Ascending aorta (tissue), 2 donors: ENCODE measurements at regions not wholly inside any gene's neighbourhood (a gene's known extent, or its start where the extent isn't known, plus 50 kb on each side); places are given as distances from the start of the nearest gene placed in this dataset.
A peak's percentile ranks its signal among the peaks of the same experiment; 100 is the strongest.

Source experiments
- DNase-seq, 2 donors: peaks; one replicate each; pipeline ENCODE4 v3.0.0-alpha.2; 2019; ENCODE audit warnings: low spot score in 2 of 2
- H3K27ac ChIP-seq, 2 donors: fragments of 200-600 bp; sonication (generic); one replicate each; pipeline ENCODE4 v1.5.1; 2016 to 2017; ENCODE audit warnings: mild to moderate bottlenecking in 1 of 2
- H3K27me3 ChIP-seq: fragments of 200-600 bp; sonication (generic); one replicate; pipeline ENCODE4 v1.5.1; 2017
- H3K36me3 ChIP-seq, 2 donors: fragments of 200-600 bp; sonication (generic); one replicate each; pipeline ENCODE4 v1.5.1; 2016
- H3K4me1 ChIP-seq, 2 donors: fragments of 200-600 bp; sonication (generic); one replicate each; pipeline ENCODE4 v1.5.1; 2016 to 2017; ENCODE audit warnings: mild to moderate bottlenecking in 1 of 2
- H3K4me3 ChIP-seq, 2 donors: fragments of 200-600 bp; sonication (generic); one replicate each; pipeline ENCODE4 v1.5.1; 2016 to 2017; ENCODE audit warnings: mild to moderate bottlenecking in 1 of 2
- H3K9me3 ChIP-seq, 2 donors: fragments of 200-600 bp; sonication (generic); one replicate each; pipeline ENCODE4 v1.5.1; 2016
- intact Hi-C: fragments of 100-400 bp; cut with DNase I; formaldehyde crosslinking; loops from one replicate; pipeline ENCODE4 v1.15.1; 2023
- TF ChIP-seq, protein P1 (sequence below), 3 experiments: fragments of 200-600 bp in 2 of 3; fragments of 450-650 bp in 1 of 3; sonication (generic) in 2 of 3; IDR thresholded peaks; one replicate each; pipeline ENCODE4 v1.5.1; 2016 to 2019; ENCODE audit warnings: antibody characterized with exemption in 3 of 3, mild to moderate bottlenecking in 1 of 3, moderate library complexity in 1 of 3

DNA sequence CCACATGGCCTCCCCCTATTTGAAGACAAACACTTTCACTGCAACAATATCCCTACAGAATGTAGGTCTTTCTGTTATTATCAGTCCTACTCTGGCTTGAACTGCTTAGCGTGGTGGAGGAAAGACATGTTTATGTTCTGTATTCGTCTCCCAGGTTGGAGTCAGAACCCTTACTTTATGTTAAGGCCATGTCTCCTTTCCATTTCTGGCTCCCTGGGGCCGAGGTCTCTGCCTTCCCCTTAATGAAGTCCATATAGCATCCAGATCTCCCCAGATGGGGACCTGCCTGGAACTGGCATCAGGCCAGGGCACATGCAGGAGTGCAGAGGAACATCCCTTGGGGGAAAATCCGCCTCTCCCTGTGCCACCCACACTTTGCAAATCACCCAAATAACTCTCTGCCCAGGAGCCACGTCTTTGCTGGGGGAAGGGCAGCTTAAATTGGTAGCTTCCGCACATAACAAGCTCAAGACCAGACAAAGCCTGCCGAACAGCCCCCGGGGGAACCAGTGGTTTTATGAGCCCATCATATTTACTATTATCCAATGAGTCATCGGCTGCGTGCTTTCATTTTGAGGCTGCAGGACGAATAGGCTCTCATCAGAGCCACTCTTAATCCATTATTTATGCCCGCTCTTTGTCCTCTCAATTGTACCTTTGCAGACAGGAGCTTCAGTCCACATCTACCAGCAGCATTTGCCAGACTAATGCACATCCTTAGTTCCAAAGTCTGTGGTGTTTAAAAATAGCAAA is 237.0 kb downstream of the UACA start:
- Histone ChIP-seq H3K4me1 (no peaks in the 10 kb centered on the region), H3K27ac (no peak overlapping the region), H3K27me3 (no peaks in the 10 kb centered on the region), H3K4me3 (no peak overlapping the region), H3K9me3 (no peaks in the 10 kb centered on the region), H3K36me3 (no peaks in the 10 kb centered on the region)
- intact Hi-C loops = no loop called here
- TF ChIP-seq, protein P1, sequence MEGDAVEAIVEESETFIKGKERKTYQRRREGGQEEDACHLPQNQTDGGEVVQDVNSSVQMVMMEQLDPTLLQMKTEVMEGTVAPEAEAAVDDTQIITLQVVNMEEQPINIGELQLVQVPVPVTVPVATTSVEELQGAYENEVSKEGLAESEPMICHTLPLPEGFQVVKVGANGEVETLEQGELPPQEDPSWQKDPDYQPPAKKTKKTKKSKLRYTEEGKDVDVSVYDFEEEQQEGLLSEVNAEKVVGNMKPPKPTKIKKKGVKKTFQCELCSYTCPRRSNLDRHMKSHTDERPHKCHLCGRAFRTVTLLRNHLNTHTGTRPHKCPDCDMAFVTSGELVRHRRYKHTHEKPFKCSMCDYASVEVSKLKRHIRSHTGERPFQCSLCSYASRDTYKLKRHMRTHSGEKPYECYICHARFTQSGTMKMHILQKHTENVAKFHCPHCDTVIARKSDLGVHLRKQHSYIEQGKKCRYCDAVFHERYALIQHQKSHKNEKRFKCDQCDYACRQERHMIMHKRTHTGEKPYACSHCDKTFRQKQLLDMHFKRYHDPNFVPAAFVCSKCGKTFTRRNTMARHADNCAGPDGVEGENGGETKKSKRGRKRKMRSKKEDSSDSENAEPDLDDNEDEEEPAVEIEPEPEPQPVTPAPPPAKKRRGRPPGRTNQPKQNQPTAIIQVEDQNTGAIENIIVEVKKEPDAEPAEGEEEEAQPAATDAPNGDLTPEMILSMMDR (IDR thresholded peaks at IDR 0.05) = no peak
- peak in 1 of 2 donors; percentile 57 for DNase-seq

DNA sequence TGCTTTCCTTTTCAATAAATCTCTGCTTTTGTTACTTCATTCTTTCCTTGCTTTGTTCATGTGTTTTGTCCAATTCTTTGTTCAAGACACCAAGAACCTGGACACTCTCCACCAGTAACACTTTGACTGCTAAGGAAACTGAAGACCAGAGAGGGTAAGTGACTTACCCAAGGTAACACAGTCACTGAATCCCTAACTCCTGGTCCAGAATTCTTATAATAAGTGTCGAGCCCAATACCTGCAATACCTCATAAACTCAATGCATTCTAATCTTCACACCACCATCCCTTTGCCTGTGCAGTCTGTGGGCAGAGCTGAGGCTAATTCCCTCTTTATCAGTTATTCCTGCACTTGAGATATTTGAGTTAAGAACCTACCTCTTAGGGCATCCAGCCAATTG is 237.8 kb downstream of the UACA start:
- Histone ChIP-seq H3K27ac (no peak overlapping the region), H3K36me3 (no peaks in the 10 kb centered on the region), H3K4me3 (no peak overlapping the region), H3K4me1 (no peaks in the 10 kb centered on the region), H3K9me3 (no peaks in the 10 kb centered on the region), H3K27me3 (no peaks in the 10 kb centered on the region)
- TF ChIP-seq, protein P1 (IDR thresholded peaks at IDR 0.05) = no peak
- no peak for DNase-seq
- intact Hi-C loops = no loop called here

DNA sequence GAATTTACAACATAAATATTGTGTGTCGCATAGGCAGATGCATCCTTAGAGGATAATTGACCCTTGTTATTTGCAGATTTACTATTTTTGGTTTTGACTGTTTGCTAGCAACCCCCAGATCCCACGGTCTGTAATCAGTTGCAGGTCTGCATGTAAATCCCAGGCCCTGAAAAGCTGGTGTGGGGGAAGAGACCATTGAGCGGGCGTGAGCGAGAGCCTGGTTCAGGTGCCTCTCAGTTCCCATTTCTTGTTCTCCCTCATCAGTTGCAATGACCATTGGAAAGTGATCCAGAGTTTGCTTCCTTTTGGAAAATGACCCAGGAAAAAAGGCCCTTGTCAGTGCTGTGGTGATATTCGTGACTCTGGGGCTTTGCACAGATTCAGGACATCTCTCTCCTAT is 238.9 kb downstream of the UACA start:
- TF ChIP-seq, protein P1 (IDR thresholded peaks at IDR 0.05) = no peak
- Histone ChIP-seq H3K4me1 (no peaks in the 10 kb centered on the region), H3K27me3 (no peaks in the 10 kb centered on the region), H3K9me3 (no peaks in the 10 kb centered on the region), H3K36me3 (no peaks in the 10 kb centered on the region), H3K4me3 (no peak overlapping the region), H3K27ac (no peak overlapping the region)
- DNase-seq = peak in 1 of 2 donors; percentile 18
- intact Hi-C loops = no loop called here

DNA sequence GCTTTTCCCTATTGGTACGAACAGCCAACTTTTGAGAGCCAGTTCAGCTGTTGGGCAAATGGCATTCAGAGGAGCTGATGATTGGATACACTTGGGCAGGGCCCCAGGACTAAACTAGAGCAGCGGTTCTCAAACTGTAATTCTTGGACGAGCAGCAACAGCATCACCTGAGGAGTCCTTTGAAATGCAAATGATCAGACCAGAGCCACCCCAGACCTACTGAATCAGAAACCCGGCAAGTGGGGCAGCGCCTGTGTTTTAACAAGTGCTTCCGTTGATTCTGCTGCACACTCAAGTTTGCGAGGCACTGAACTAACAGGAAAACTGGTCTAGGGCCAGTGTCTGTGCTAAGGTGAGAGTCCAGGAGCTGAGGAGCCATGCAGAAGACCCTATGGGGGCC is 239.7 kb downstream of the UACA start:
- TF ChIP-seq, protein P1 (IDR thresholded peaks at IDR 0.05) = no peak
- Histone ChIP-seq H3K9me3 (no peaks in the 10 kb centered on the region), H3K27ac (no peak overlapping the region), H3K4me1 (no peaks in the 10 kb centered on the region), H3K36me3 (no peaks in the 10 kb centered on the region), H3K27me3 (no peaks in the 10 kb centered on the region), H3K4me3 (no peak overlapping the region)
- intact Hi-C loops = no loop called here
- peak in 1 of 2 donors; percentile 41 for DNase-seq

DNA sequence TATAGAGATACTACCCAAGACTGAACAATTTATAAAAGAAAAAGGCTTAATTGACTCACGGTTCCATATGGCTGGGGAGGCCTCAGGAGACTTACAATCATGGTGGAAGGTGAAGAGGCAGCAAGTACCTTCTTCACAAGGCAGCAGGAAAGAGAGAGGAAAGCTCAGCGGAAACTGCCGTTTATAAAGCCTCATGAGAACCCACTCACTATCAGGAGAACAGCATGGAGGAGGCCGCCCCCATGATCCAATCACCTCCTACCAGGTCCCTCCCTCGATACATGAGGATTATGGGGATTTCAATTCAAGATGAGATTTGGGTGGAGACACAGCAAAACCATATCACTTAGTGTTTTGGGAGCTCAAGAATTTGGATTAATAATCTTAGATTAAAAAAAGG is 240.2 kb downstream of the UACA start:
- peak in 1 of 2 donors; percentile 53 for DNase-seq
- Histone ChIP-seq H3K27ac (no peak overlapping the region), H3K4me1 (no peaks in the 10 kb centered on the region), H3K27me3 (no peaks in the 10 kb centered on the region), H3K36me3 (no peaks in the 10 kb centered on the region), H3K4me3 (no peak overlapping the region), H3K9me3 (no peaks in the 10 kb centered on the region)
- intact Hi-C loops = no loop called here
- TF ChIP-seq, protein P1 (IDR thresholded peaks at IDR 0.05) = no peak
